ENCODE measurements at regions not wholly inside any gene's neighbourhood (a gene's known extent, or its start where the extent isn't known, plus 50 kb on each side); places are given as distances from the start of the nearest gene placed in this dataset.

DNA sequence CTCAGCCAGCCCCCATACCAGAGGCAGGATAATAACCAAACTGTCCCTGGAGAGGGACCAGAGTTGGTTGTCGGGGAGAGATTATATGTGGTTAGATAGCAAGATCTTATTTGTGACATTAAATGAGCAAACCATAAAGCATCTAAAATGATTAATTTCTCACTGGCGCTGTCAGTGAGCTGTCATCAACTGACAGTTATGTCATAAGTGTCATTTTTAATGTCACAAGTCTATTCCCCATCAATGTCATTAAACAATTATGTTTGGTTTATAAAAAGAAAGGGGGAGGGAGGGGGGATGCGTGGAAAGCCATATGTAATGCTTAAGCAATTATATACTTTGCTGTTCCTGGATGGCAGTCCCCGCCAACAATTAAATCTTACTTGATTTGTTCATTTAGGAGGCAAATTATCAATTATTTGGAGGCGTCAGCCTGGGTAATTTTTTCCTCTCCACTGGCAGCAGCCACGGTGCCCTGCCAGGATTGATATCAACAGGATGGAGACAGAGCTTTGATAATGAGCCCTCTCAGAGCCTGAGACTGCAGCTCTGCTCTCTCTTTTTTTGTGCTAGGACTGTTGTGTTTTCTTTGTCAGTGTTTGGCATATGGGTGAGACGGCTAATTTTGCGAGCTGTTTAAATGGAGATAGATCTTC, 333.6 kb upstream of the CAMK1G start:
- TF ChIP-seq POLR2A (IDR thresholded peaks at IDR 0.05; ENCODE audit: low read depth) (no peak), EP300 (IDR thresholded peaks at IDR 0.05) (no peak), POLR2AphosphoS5 (IDR thresholded peaks at IDR 0.05) (no peak)
- Histone ChIP-seq H3K4me1 (no peaks in the 10 kb centered on the region), H3K4me3 (no peak overlapping the region), H3K9me3 (no peaks in the 10 kb centered on the region), H3K27ac (replicated peaks in 1 of 4) (no peak overlapping the region), H3K27me3 (no peaks in the 10 kb centered on the region), H3K36me3 (no peaks in the 10 kb centered on the region)
- intact Hi-C loops (cut with DNase I): loop anchor here (2.0 kb wide), 1 partner anchor 47 kb away; no protein-coding TSS in a partner anchor
- DNase-seq (ENCODE audit: extremely low spot score): peak; percentile 64
- 59% methylated on average over 8 of the region's 8 CpGs for whole genome bisulfite sequencing

GRCh38 chr1:209250861-209251636, 332.5 kb upstream of the CAMK1G start:
- H3K36me3 ChIP-seq: no peaks in the 10 kb centered on the region
- TF ChIP-seq POLR2AphosphoS5 (IDR thresholded peaks at IDR 0.05) (no peak), POLR2A (IDR thresholded peaks at IDR 0.05; ENCODE audit: low read depth) (no peak), EP300 (IDR thresholded peaks at IDR 0.05) (no peak)
- TF ChIP-seq, protein P1, sequence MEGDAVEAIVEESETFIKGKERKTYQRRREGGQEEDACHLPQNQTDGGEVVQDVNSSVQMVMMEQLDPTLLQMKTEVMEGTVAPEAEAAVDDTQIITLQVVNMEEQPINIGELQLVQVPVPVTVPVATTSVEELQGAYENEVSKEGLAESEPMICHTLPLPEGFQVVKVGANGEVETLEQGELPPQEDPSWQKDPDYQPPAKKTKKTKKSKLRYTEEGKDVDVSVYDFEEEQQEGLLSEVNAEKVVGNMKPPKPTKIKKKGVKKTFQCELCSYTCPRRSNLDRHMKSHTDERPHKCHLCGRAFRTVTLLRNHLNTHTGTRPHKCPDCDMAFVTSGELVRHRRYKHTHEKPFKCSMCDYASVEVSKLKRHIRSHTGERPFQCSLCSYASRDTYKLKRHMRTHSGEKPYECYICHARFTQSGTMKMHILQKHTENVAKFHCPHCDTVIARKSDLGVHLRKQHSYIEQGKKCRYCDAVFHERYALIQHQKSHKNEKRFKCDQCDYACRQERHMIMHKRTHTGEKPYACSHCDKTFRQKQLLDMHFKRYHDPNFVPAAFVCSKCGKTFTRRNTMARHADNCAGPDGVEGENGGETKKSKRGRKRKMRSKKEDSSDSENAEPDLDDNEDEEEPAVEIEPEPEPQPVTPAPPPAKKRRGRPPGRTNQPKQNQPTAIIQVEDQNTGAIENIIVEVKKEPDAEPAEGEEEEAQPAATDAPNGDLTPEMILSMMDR (IDR thresholded peaks at IDR 0.05): no peak
- intact Hi-C loops (cut with DNase I): no loop called here
- H3K4me3 ChIP-seq: no peak overlapping the region
- peak; percentile 29 for DNase-seq (ENCODE audit: extremely low spot score)
- 90% methylated on average over 4 of the region's 4 CpGs for WGBS
- no peaks in the 10 kb centered on the region for H3K4me1 ChIP-seq
- no peak overlapping the region for H3K27ac ChIP-seq (replicated peaks in 1 of 4)
- no peaks in the 10 kb centered on the region for H3K27me3 ChIP-seq
- no peaks in the 10 kb centered on the region for H3K9me3 ChIP-seq

DNA sequence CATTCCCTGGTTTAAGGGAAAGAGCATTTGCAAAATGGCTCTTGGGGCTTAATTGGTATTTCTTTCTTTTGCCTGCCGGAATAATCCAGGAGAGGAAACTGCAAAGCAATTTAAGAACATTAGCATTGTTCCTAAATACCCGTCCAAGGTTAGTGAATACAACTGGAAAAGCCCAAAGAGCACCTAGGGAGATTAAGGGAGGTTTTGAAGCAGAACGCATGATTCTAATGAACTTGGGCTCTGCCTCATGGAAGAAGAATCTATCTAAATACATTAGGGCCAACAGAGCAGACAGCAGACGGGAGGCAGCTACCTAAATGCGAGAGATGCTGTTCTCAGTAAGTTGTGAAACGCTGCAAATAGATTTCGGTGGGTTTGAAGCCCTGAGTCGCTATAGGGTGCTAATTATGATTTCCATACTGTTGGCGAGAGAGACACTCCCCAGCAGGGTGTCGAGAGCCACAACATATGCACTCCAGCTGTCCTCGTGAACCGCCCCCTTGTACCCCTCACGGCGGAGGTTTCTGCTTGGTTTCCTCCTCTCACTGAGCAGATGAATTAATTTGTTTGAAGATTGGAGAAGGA, 326.7 kb upstream of the CAMK1G start:
- peak; percentile 26 for DNase-seq (ENCODE audit: extremely low spot score)
- TF ChIP-seq, protein P1 (IDR thresholded peaks at IDR 0.05): no peak
- TF ChIP-seq POLR2AphosphoS5 (IDR thresholded peaks at IDR 0.05): no peak
- Histone ChIP-seq H3K27me3 (peaks cover 0 to 4% (median 0%) of the 10 kb centered on the region in 4 donors), H3K9me3 (peaks cover 0 to 16% (median 6%) of the 10 kb centered on the region in 4 donors), H3K36me3 (no peaks in the 10 kb centered on the region), H3K4me3 (no peak overlapping the region), H3K27ac (replicated peaks in 1 of 4) (no peak overlapping the region), H3K4me1 (no peaks in the 10 kb centered on the region)
- 78% methylated on average over 14 of the region's 14 CpGs for WGBS
- intact Hi-C loops (cut with DNase I): no loop called here

DNA sequence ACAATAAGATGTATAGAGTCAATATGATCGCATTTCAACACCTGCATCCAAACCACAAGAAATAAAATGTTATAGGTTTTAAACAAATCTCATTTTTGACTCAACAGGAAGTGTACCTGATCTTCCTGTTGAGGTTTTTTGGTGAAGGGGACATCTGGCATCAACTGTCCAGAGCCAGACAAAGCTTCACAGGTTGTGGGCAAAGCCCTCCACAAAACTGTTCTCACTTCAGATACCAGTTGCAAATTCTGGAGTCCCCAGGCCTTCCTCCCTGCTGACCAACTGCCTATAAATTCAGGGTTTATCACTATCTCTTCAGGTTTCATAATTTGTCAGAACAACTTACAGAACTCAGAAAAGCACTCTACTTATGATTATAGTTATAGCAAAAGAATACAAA, 326.1 kb upstream of the CAMK1G start:
- intact Hi-C loops (cut with DNase I): no loop called here
- Histone ChIP-seq H3K27ac (replicated peaks in 1 of 4) (no peak overlapping the region), H3K36me3 (no peaks in the 10 kb centered on the region), H3K4me3 (no peak overlapping the region), H3K9me3 (peaks cover 0 to 16% (median 6%) of the 10 kb centered on the region in 4 donors), H3K27me3 (peaks cover 0 to 4% (median 0%) of the 10 kb centered on the region in 4 donors), H3K4me1 (no peaks in the 10 kb centered on the region)
- 83% methylated on average over 1 of the region's 1 CpG for WGBS
- peak; percentile 21 for DNase-seq (ENCODE audit: extremely low spot score)
- TF ChIP-seq POLR2AphosphoS5 (IDR thresholded peaks at IDR 0.05) (no peak), EP300 (IDR thresholded peaks at IDR 0.05) (no peak), POLR2A (IDR thresholded peaks at IDR 0.05; ENCODE audit: low read depth) (no peak)
- TF ChIP-seq, protein P1 (IDR thresholded peaks at IDR 0.05): no peak

- intact Hi-C loops (cut with DNase I): no loop called here
Observed at GRCh38 chr1:209260136-209260535, 323.4 kb upstream of the CAMK1G start.

More at GRCh38 chr1:209260136-209260535, 323.4 kb upstream of the CAMK1G start:
- peak; percentile 5 for DNase-seq (ENCODE audit: extremely low spot score)
- H3K27ac ChIP-seq (replicated peaks in 1 of 4): no peak overlapping the region
- 48% methylated on average over 2 of the region's 2 CpGs for WGBS
- no peaks in the 10 kb centered on the region for H3K36me3 ChIP-seq
- no peaks in the 10 kb centered on the region for H3K4me1 ChIP-seq
- H3K9me3 ChIP-seq: peaks cover 0 to 16% (median 6%) of the 10 kb centered on the region in 4 donors
- no peak overlapping the region for H3K4me3 ChIP-seq
- no peak for TF ChIP-seq POLR2AphosphoS5 (IDR thresholded peaks at IDR 0.05)
- TF ChIP-seq EP300 (IDR thresholded peaks at IDR 0.05): no peak
- no peak for TF ChIP-seq POLR2A (IDR thresholded peaks at IDR 0.05; ENCODE audit: low read depth)
- TF ChIP-seq, protein P1 (IDR thresholded peaks at IDR 0.05): no peak
- H3K27me3 ChIP-seq: peaks cover 0 to 4% (median 0%) of the 10 kb centered on the region in 4 donors
